ENCODE measurements at regions not wholly inside any gene's neighbourhood (a gene's known extent, or its start where the extent isn't known, plus 50 kb on each side); places are given as distances from the start of the nearest gene placed in this dataset.

- no peak for DNase-seq
Observed at GRCh38 chr7:12136523-12136922, 74.6 kb upstream of the TMEM106B start.

DNA sequence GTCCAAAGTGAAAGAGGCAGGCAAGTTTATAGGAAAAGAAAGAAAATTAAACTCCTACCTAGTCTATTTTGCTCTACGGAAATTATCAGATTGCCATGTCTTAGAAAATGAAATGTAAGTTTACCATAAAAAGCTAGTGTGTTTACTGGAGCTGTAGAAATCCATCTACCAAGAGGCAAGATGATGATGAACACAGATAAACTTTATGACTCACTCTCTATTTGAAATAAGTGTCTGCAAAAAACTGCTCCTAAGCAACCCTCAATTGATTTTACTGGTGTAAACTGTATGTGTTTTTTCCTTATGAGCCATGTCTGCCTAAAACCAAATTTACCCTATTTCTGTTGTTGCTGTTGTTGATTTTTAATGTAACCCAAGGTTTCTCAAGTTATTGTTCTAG is 73.8 kb upstream of the TMEM106B start:
- DNase-seq, result no peak

- DNase-seq, result no peak
Observed at GRCh38 chr7:12138421-12138820, 72.7 kb upstream of the TMEM106B start.

DNA sequence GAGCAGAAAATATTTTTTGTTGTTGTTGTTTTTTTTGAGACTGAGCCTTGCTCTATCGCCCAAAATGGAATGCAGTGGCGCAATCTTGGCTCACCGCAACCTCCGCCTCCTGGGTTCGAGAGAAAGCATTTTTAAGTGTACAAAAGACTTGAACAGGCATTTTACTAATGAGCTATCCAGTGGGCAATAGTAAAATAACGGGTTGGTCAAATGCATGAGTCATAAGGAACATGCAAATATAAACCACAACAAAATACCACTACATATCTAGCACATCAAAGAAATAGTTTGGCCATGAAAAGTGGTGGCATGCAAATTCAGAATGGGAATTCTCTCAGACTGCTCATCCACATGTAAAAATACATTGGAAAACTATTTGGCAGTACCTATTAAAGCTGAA is 71.7 kb upstream of the TMEM106B start:
- no peak for DNase-seq

DNA sequence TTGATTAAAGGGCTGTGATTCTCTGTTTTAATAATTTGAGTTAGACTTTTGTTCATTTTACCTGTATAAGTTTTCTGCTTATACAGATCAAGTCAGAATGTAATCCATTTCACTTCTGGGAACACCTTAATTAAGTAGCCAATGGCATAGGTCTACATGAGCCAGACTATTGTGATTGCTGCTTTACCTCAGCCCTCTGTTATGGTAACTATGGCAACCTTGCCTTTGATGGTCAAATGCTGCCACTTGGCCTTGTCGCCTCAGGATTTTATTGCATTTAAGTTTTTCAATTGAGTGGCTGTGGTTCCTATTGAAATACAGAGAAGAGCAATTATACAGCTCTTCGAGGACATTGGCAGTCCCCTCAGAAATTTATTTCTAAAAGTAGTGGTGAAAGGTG is 64.3 kb upstream of the TMEM106B start:
- DNase-seq, result no peak

- no peak for DNase-seq
Observed at GRCh38 chr7:12152196-12152918, 58.7 kb upstream of the TMEM106B start.

DNA sequence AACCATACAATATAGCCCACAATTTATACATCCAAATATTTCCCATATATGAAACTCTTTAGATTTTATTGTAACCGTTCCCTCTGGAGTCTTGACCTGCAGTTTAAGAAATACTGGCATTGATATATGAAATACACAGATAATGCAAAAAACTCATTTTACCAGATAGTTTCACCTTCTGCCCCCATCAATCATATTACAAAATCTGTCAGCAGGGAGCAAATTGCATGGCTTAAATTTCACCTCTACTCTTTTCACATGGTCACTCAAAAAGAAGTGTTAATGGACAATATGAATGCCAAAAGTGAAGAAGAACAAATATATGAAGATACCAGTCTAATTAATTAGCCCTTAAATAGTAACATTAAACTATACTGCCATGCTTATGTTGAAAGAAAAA is 57.0 kb upstream of the TMEM106B start:
- DNase-seq, result no peak

DNA sequence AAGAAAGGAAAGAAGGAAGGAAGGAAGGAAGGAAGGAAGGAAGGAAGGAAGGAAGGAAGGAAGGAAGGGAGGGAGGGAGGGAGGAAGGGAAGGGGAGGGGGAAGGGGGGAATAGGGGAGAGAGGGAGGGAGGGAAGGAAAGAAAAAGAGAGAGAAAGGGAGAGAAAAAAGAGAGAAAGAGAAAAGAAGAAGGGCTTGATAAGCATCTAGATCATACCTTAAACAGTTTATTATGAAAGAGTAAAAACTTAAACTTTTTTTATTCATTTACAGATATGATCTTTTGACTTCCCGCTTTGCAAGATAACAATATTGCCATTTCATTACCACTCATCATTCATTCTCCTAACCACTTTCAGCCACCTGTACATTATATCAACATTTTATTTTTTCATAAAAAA is 53.6 kb upstream of the TMEM106B start:
- no peak for DNase-seq

- DNase-seq, result no peak
Observed at GRCh38 chr7:12158334-12159060, 52.6 kb upstream of the TMEM106B start.

- DNase-seq, result no peak
Observed at GRCh38 chr7:12161146-12161545, 49.9 kb upstream of the TMEM106B start.
